Smooth muscle cell (in vitro differentiated cells): ENCODE measurements at regions not wholly inside any gene's neighbourhood (a gene's known extent, or its start where the extent isn't known, plus 50 kb on each side); places are given as distances from the start of the nearest gene placed in this dataset.

ENCODE experiments used
- DNase-seq: peaks from one replicate; lab custom pipeline; 2025; ENCODE audit not compliant: unreplicated experiment; lab: John Stamatoyannopoulos, UW
- H2AFZ ChIP-seq: fragments of 200-600 bp; sonication (generic); 2 replicates; pipeline ENCODE4 v1.6.0; 2016; ENCODE audit warnings: antibody characterized with exemption, low read depth, mild to moderate bottlenecking
- H3F3A ChIP-seq: fragments of 200-600 bp; sonication (generic); 2 replicates; pipeline ENCODE4 v1.6.0; 2017; ENCODE audit warnings: antibody characterized with exemption, low read depth
- H3K27ac ChIP-seq: fragments of 200-600 bp; sonication (generic); 2 replicates; pipeline ENCODE4 v1.5.1; 2016; ENCODE audit warnings: low read depth, mild to moderate bottlenecking
- H3K27me3 ChIP-seq: fragments of 200-600 bp; sonication (generic); 2 replicates; pipeline ENCODE4 v1.6.1; 2016; ENCODE audit warnings: low read depth, mild to moderate bottlenecking
- H3K36me3 ChIP-seq: fragments of 200-600 bp; sonication (generic); 2 replicates; pipeline ENCODE4 v1.5.1; 2016; ENCODE audit warnings: low read depth
- H3K4me1 ChIP-seq: fragments of 200-600 bp; sonication (generic); 2 replicates; pipeline ENCODE4 v1.5.1; 2016; ENCODE audit warnings: low read depth
- H3K4me2 ChIP-seq: fragments of 200-600 bp; sonication (generic); 2 replicates; pipeline ENCODE4 v1.6.0; 2016; ENCODE audit warnings: mild to moderate bottlenecking
- H3K4me3 ChIP-seq: fragments of 200-600 bp; sonication (generic); 2 replicates; pipeline ENCODE4 v1.5.1; 2016; ENCODE audit warnings: mild to moderate bottlenecking
- H3K79me2 ChIP-seq: fragments of 200-600 bp; sonication (generic); 2 replicates; pipeline ENCODE4 v1.6.0; 2016; ENCODE audit warnings: low read depth, mild to moderate bottlenecking
- H3K9ac ChIP-seq: fragments of 200-600 bp; sonication (generic); 2 replicates; pipeline ENCODE4 v1.6.0; 2016; ENCODE audit warnings: low read depth
- H3K9me3 ChIP-seq: fragments of 200-600 bp; sonication (generic); replicated peaks from 2 replicates; pipeline ENCODE4 v1.5.1; 2016; ENCODE audit warnings: low read depth
- H4K20me1 ChIP-seq: fragments of 200-600 bp; sonication (generic); 2 replicates; pipeline ENCODE4 v1.6.0; 2016; ENCODE audit warnings: low read depth
- WGBS: methylation state at CpG from one replicate; pipeline ENCODE4 v1.1.7; 2016; ENCODE audit warnings: low lambda C conversion rate; 5-methylcytosine and 5-hydroxymethylcytosine counted together
- TF ChIP-seq, protein P1 (sequence below): fragments of 200-600 bp; sonication (generic); IDR thresholded peaks from 2 replicates; pipeline ENCODE4 v1.5.1; 2017; ENCODE audit warnings: borderline replicate concordance, mild to moderate bottlenecking, antibody characterized with exemption; ENCODE audit not compliant: insufficient read depth, poor library complexity, severe bottlenecking

- Histone ChIP-seq H3K4me2 (no peak overlapping the region), H2AFZ (no peak overlapping the region), H4K20me1 (no peaks in the 10 kb centered on the region), H3F3A (no peaks in the 10 kb centered on the region), H3K9me3 (no peaks in the 10 kb centered on the region), H3K27me3 (peaks cover 8% of the 10 kb centered on the region), H3K4me3 (no peak overlapping the region), H3K4me1 (no peaks in the 10 kb centered on the region), H3K27ac (no peak overlapping the region), H3K79me2 (no peaks in the 10 kb centered on the region), H3K9ac (no peak overlapping the region), H3K36me3 (no peaks in the 10 kb centered on the region)
- no peak for DNase-seq
- TF ChIP-seq, protein P1, sequence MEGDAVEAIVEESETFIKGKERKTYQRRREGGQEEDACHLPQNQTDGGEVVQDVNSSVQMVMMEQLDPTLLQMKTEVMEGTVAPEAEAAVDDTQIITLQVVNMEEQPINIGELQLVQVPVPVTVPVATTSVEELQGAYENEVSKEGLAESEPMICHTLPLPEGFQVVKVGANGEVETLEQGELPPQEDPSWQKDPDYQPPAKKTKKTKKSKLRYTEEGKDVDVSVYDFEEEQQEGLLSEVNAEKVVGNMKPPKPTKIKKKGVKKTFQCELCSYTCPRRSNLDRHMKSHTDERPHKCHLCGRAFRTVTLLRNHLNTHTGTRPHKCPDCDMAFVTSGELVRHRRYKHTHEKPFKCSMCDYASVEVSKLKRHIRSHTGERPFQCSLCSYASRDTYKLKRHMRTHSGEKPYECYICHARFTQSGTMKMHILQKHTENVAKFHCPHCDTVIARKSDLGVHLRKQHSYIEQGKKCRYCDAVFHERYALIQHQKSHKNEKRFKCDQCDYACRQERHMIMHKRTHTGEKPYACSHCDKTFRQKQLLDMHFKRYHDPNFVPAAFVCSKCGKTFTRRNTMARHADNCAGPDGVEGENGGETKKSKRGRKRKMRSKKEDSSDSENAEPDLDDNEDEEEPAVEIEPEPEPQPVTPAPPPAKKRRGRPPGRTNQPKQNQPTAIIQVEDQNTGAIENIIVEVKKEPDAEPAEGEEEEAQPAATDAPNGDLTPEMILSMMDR, result no peak
- WGBS, result 84% methylated on average over 8 of the region's 8 CpGs
These were observed 227.8 kb downstream of the UQCRFS1 start for GRCh38 chr19:28985201-28985600.

DNA sequence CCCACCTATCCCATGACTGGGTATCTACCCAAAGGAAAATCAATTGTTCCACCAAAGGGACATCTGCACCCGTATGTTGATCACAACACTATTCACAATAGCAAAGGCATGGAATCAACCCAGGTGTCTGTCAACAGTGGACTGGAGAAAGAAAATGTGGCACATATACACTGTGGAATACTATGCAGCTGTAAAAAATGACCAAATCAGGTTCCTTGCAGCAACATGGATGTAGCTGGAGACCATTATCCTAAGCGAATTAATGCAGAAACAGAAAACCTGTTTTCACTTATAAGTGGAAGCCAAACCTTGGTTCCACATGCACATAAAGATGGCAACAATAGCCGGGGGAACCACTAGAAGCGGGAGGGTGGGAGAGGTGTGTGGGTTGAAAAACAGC is 228.6 kb downstream of the UQCRFS1 start:
- H3K4me1 ChIP-seq, result no peaks in the 10 kb centered on the region
- DNase-seq, result no peak
- no peaks in the 10 kb centered on the region for H3K79me2 ChIP-seq
- H3K4me2 ChIP-seq, result no peak overlapping the region
- WGBS, result 92% methylated on average over 4 of the region's 4 CpGs
- H2AFZ ChIP-seq, result no peak overlapping the region
- no peak overlapping the region for H3K9ac ChIP-seq
- H3K27ac ChIP-seq, result no peak overlapping the region
- TF ChIP-seq, protein P1, result no peak
- H3K27me3 ChIP-seq, result peaks cover 8% of the 10 kb centered on the region
- H4K20me1 ChIP-seq, result no peaks in the 10 kb centered on the region
- no peaks in the 10 kb centered on the region for H3F3A ChIP-seq
- no peaks in the 10 kb centered on the region for H3K9me3 ChIP-seq
- no peak overlapping the region for H3K4me3 ChIP-seq
- H3K36me3 ChIP-seq, result no peaks in the 10 kb centered on the region

GRCh38 chr19:28983430-28983829 is 229.5 kb downstream of the UQCRFS1 start:
- Histone ChIP-seq H3K36me3 (no peaks in the 10 kb centered on the region), H3K27ac (no peak overlapping the region), H3K9me3 (no peaks in the 10 kb centered on the region), H4K20me1 (no peaks in the 10 kb centered on the region), H3K27me3 (peaks cover 8% of the 10 kb centered on the region), H3K9ac (no peak overlapping the region), H3K4me1 (no peaks in the 10 kb centered on the region), H3K4me2 (no peak overlapping the region), H3K4me3 (no peak overlapping the region), H3K79me2 (no peaks in the 10 kb centered on the region), H2AFZ (no peak overlapping the region), H3F3A (no peaks in the 10 kb centered on the region)
- TF ChIP-seq, protein P1, result no peak
- no peak for DNase-seq
- WGBS, result 92% methylated on average over 6 of the region's 6 CpGs

DNA sequence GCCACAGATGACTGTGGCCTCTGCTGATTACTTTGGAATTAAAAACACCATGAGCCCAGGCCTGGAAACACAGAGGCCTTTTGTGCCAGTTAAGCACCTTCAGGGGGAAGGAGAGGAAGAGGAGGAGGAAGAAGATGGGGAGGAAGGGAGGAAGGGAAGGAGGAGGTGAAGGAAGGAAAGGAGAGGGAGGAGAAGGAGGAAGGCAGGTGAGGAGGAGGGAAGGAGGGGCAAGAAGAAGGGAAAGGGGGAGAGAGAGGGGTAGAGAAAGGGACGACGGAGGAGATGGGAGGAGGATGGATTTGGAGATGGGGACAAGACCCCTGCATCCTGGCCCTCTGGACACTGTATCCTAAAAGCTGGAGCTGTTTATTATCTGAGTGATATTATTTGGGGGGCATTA is 231.0 kb downstream of the UQCRFS1 start:
- H3K79me2 ChIP-seq, result no peaks in the 10 kb centered on the region
- H4K20me1 ChIP-seq, result no peaks in the 10 kb centered on the region
- H3K4me2 ChIP-seq, result no peak overlapping the region
- WGBS, result 68% methylated on average over 2 of the region's 2 CpGs
- no peak overlapping the region for H3K27ac ChIP-seq
- no peak overlapping the region for H2AFZ ChIP-seq
- no peaks in the 10 kb centered on the region for H3K36me3 ChIP-seq
- H3K27me3 ChIP-seq, result no peaks in the 10 kb centered on the region
- H3K4me3 ChIP-seq, result no peak overlapping the region
- no peaks in the 10 kb centered on the region for H3K9me3 ChIP-seq
- H3K9ac ChIP-seq, result no peak overlapping the region
- DNase-seq, result no peak
- H3F3A ChIP-seq, result no peaks in the 10 kb centered on the region
- TF ChIP-seq, protein P1, result no peak
- H3K4me1 ChIP-seq, result no peaks in the 10 kb centered on the region
